Endodermal cell (in vitro differentiated cells): ENCODE measurements at regions not wholly inside any gene's neighbourhood (a gene's known extent, or its start where the extent isn't known, plus 50 kb on each side); places are given as distances from the start of the nearest gene placed in this dataset.
"Not testable (repeated sequence)": the region's sequence is repeated elsewhere in the genome, so short reads cannot be mapped to it uniquely, and the experiment has no call there.

Experiments used
- DNase-seq: peaks from one replicate; pipeline ENCODE4 v3.0.0-alpha.2; 2017
- H3K27ac ChIP-seq: 2 replicates; pipeline ENCODE4 v1.5.1; 2013; ENCODE audit warnings: mild to moderate bottlenecking, low read depth, low read length, moderate library complexity
- H3K27me3 ChIP-seq: 2 replicates; pipeline ENCODE4 v1.6.1; 2013; ENCODE audit warnings: mild to moderate bottlenecking, low read length, moderate library complexity; ENCODE audit not compliant: insufficient read depth, control insufficient read depth, poor library complexity, severe bottlenecking
- H3K36me3 ChIP-seq: 2 replicates; pipeline ENCODE4 v1.7.0; 2013; ENCODE audit warnings: mild to moderate bottlenecking, low read length, moderate library complexity; ENCODE audit not compliant: control insufficient read depth, insufficient read depth
- H3K4me1 ChIP-seq: one replicate; pipeline ENCODE4 v1.7.0; 2013; ENCODE audit warnings: low read length; ENCODE audit not compliant: control insufficient read depth, insufficient read depth
- H3K4me3 ChIP-seq: 2 replicates; pipeline ENCODE4 v1.5.1; 2013; ENCODE audit warnings: mild to moderate bottlenecking, low read length, moderate library complexity
- H3K9ac ChIP-seq: 2 replicates; pipeline ENCODE4 v1.6.1; 2013; ENCODE audit warnings: mild to moderate bottlenecking, low read length, moderate library complexity; ENCODE audit not compliant: poor library complexity, severe bottlenecking; ENCODE audit errors: extremely low read depth
- H3K9me3 ChIP-seq: 2 replicates; pipeline ENCODE4 v1.6.1; 2013; ENCODE audit warnings: mild to moderate bottlenecking, low read length, moderate library complexity; ENCODE audit not compliant: control insufficient read depth
- H3K27ac Mint-ChIP-seq: 2 replicates; pipeline ENCODE4 v1.8.0; 2020; ENCODE audit warnings: mixed read lengths
- H3K27me3 Mint-ChIP-seq: 2 replicates; pipeline ENCODE4 v1.8.0; 2021; ENCODE audit warnings: mild to moderate bottlenecking, mixed read lengths; ENCODE audit not compliant: insufficient read depth
- H3K36me3 Mint-ChIP-seq: 2 replicates; pipeline ENCODE4 v1.8.0; 2020; ENCODE audit warnings: low read depth, mixed read lengths
- H3K4me1 Mint-ChIP-seq: 2 replicates; pipeline ENCODE4 v1.8.0; 2020; ENCODE audit warnings: mixed read lengths
- H3K4me3 Mint-ChIP-seq: 2 replicates; pipeline ENCODE4 v1.8.0; 2020; ENCODE audit warnings: mild to moderate bottlenecking, moderate library complexity, mixed read lengths
- H3K9me3 Mint-ChIP-seq: 2 replicates; pipeline ENCODE4 v1.8.0; 2020; ENCODE audit warnings: mild to moderate bottlenecking, mixed read lengths
- CTCF ChIP-seq: fragments of 200-600 bp; sonication (generic); conservative IDR thresholded peaks from 2 replicates; pipeline ENCODE4 v1.5.0; 2021; ENCODE audit warnings: antibody characterized with exemption, mild to moderate bottlenecking
- WGBS, 2 experiments: methylation state at CpG; one replicate each; pipeline versions ENCODE4 v1.1.5 to v1.1.7; 2013; ENCODE audit warnings: missing lambda C conversion rate in 2 of 2, mixed read lengths in 1 of 2; ENCODE audit not compliant: insufficient coverage in 1 of 2, insufficient read length in 1 of 2; 5-methylcytosine and 5-hydroxymethylcytosine counted together

- peak; percentile 17 for TF ChIP-seq CTCF
- not testable (repeated sequence) for H3K4me1 ChIP-seq, H3K27me3 ChIP-seq, H3K36me3 ChIP-seq, H3K36me3 Mint-ChIP-seq, H3K27ac ChIP-seq, DNase-seq, H3K27me3 Mint-ChIP-seq, H3K4me1 Mint-ChIP-seq, H3K4me3 ChIP-seq, H3K9me3 ChIP-seq, H3K4me3 Mint-ChIP-seq, H3K9ac ChIP-seq, H3K27ac Mint-ChIP-seq, H3K9me3 Mint-ChIP-seq
- WGBS, 2 experiments, result no CpG with 5 or more reads among the region's 8 CpGs
Observed at GRCh38 chr21:5114468-5114867, 5406.9 kb upstream of the TPTE start.

- H3K36me3 ChIP-seq, H3K27me3 ChIP-seq, H3K27me3 Mint-ChIP-seq, H3K4me3 ChIP-seq, H3K9me3 Mint-ChIP-seq, H3K9ac ChIP-seq, H3K27ac ChIP-seq, H3K36me3 Mint-ChIP-seq, H3K27ac Mint-ChIP-seq, H3K9me3 ChIP-seq, H3K4me1 ChIP-seq, H3K4me3 Mint-ChIP-seq, H3K4me1 Mint-ChIP-seq: not testable (repeated sequence)
- 90% methylated on average over 11 of the region's 24 CpGs; no CpG with 5 or more reads in 1 of the 2 experiments for WGBS, 2 experiments
- peak; percentile 1 for TF ChIP-seq CTCF
- DNase-seq, result peak; percentile 35
Observed at GRCh38 chr21:5114893-5115645, 5406.3 kb upstream of the TPTE start.

DNA sequence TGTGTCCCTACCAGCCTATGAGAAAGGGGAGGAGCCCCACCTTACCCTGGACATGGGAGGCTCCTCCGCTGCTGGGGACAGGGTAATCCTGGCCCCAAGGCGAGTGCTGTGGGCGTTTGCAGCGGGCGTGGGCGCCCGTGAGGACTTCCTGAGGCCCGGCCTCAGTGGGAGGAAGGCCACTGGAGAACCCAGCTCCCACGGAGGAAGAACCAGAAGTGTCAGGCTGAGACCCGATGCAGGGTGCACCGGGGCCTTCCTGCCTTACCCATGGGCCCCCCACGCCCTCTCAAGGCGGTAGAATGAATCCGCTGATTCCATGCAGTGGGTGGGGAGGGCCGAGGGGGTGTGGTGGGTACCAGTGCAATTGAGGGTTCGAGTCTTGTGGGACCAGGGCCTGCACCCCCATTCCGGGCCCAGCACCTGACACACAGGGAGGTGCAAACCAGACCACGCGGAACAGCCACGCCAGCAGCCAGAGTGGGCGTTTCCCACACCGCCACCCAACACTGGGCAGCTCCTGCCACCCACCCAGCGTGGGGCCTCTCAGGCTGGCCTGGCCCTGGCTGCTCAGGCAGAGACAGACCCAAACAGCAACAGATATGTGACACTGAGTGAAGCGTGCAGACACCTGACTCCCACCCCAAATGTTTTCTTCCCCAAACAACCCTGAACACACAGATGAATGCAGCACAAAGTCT lies 5405.6 kb upstream of the TPTE start:
- DNase-seq, result not testable (repeated sequence)
- 89% methylated on average over 8 of the region's 24 CpGs; no CpG with 5 or more reads in 1 of the 2 experiments for WGBS, 2 experiments

DNA sequence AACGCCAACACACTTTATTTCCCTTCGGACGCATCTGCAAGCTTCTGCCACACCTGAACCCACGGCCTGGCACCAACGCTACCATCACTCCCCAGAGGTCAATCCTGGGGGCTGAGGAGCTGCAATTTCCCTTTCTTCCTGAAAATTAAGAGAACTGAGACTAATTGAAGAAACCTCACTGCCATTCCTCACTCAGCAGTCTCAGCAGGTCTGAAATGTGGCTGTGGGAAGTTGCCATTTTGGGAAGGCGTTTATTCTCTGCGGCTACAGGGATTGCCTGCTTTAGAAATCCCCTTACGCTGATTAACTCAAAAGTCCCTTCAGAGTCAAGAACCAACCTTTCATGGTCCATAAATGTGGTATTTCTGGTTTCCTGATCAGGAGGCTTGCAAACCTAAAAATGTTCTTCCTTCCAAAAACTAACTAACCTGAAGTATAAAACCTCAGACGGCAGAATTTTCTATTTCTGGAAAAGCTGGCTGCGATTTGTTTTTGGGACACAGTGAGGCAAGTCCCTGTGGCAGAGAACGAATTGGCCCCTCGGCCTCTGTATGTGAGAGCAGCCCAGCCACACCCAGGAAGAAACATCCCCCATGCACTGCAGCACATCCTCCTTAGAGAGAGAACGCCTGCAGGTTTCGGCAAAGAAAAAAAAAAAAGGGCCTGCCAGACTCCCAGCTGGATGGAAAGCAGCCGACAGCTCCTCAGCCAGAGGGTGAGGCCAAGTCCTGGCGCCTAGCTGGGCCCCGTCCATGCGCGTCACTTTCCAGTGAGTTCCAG lies 5404.8 kb upstream of the TPTE start:
- not testable (repeated sequence) for DNase-seq, H3K27ac Mint-ChIP-seq, H3K27me3 Mint-ChIP-seq, H3K9me3 ChIP-seq, H3K9me3 Mint-ChIP-seq, H3K9ac ChIP-seq, H3K4me3 Mint-ChIP-seq, H3K4me3 ChIP-seq, H3K36me3 Mint-ChIP-seq, H3K4me1 ChIP-seq, H3K27me3 ChIP-seq, H3K27ac ChIP-seq, H3K36me3 ChIP-seq, H3K4me1 Mint-ChIP-seq
- no CpG with 5 or more reads among the region's 19 CpGs for WGBS, 2 experiments

More for the DNA sequence above, 5405.6 kb upstream of the TPTE start:
- not testable (repeated sequence) for H3K9me3 Mint-ChIP-seq, H3K27me3 ChIP-seq, H3K27ac ChIP-seq, H3K27me3 Mint-ChIP-seq, H3K4me1 ChIP-seq, H3K4me1 Mint-ChIP-seq, H3K4me3 Mint-ChIP-seq, H3K27ac Mint-ChIP-seq, H3K36me3 Mint-ChIP-seq, H3K36me3 ChIP-seq, H3K9ac ChIP-seq, H3K4me3 ChIP-seq, H3K9me3 ChIP-seq

DNA sequence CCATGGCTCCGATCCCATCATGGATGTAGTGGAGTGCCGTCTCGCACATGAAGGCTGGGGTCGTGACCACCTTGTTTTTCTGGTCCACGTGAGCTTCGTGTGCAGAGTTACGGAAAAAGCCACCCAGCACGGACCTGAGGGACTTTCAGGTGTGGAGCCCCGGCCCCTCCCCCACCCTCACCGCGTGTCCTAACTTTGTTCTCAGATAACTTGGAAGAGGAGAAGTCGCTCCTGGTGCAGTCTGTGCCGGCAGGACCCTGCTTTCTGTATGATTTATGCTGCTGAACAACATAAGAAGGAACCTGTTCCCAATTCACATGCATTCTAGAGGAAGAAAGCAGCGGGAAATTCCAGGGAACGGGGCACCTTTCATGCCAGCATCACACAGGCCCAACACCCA lies 5404.2 kb upstream of the TPTE start:
- not testable (repeated sequence) for H3K27me3 ChIP-seq, H3K4me1 ChIP-seq, H3K27me3 Mint-ChIP-seq, H3K27ac ChIP-seq, H3K36me3 Mint-ChIP-seq, H3K4me1 Mint-ChIP-seq, H3K9me3 Mint-ChIP-seq, H3K9me3 ChIP-seq, H3K4me3 ChIP-seq, H3K36me3 ChIP-seq, H3K27ac Mint-ChIP-seq, H3K9ac ChIP-seq, DNase-seq, H3K4me3 Mint-ChIP-seq
- no CpG with 5 or more reads among the region's 15 CpGs for WGBS, 2 experiments
